ENCODE measurements at regions not wholly inside any gene's neighbourhood (a gene's known extent, or its start where the extent isn't known, plus 50 kb on each side); places are given as distances from the start of the nearest gene placed in this dataset.
"Not testable (repeated sequence)": the region's sequence is repeated elsewhere in the genome, so short reads cannot be mapped to it uniquely, and the experiment has no call there.

GRCh38 chr16:15266941-15267340, 111.2 kb downstream of the NPIPA5 start:
- TF ChIP-seq, protein P1, sequence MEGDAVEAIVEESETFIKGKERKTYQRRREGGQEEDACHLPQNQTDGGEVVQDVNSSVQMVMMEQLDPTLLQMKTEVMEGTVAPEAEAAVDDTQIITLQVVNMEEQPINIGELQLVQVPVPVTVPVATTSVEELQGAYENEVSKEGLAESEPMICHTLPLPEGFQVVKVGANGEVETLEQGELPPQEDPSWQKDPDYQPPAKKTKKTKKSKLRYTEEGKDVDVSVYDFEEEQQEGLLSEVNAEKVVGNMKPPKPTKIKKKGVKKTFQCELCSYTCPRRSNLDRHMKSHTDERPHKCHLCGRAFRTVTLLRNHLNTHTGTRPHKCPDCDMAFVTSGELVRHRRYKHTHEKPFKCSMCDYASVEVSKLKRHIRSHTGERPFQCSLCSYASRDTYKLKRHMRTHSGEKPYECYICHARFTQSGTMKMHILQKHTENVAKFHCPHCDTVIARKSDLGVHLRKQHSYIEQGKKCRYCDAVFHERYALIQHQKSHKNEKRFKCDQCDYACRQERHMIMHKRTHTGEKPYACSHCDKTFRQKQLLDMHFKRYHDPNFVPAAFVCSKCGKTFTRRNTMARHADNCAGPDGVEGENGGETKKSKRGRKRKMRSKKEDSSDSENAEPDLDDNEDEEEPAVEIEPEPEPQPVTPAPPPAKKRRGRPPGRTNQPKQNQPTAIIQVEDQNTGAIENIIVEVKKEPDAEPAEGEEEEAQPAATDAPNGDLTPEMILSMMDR (IDR thresholded peaks at IDR 0.05; ENCODE audit: poor library complexity, severe bottlenecking) = not testable (repeated sequence)
- not testable (repeated sequence) for TF ChIP-seq EZH2 (IDR thresholded peaks at IDR 0.05; ENCODE audit: borderline replicate concordance, insufficient read depth, low read length, poor library complexity, severe bottlenecking); POLR2AphosphoS5 (IDR thresholded peaks at IDR 0.05); SMC3 (conservative IDR thresholded peaks at IDR 0.05; ENCODE audit: poor library complexity); EP300 (conservative IDR thresholded peaks at IDR 0.05; ENCODE audit: poor library complexity, severe bottlenecking)

Data from neural cell (in vitro differentiated cells).